ENCODE measurements at regions not wholly inside any gene's neighbourhood (a gene's known extent, or its start where the extent isn't known, plus 50 kb on each side); places are given as distances from the start of the nearest gene placed in this dataset.
"Not testable (repeated sequence)": the region's sequence is repeated elsewhere in the genome, so short reads cannot be mapped to it uniquely, and the experiment has no call there.

DNA sequence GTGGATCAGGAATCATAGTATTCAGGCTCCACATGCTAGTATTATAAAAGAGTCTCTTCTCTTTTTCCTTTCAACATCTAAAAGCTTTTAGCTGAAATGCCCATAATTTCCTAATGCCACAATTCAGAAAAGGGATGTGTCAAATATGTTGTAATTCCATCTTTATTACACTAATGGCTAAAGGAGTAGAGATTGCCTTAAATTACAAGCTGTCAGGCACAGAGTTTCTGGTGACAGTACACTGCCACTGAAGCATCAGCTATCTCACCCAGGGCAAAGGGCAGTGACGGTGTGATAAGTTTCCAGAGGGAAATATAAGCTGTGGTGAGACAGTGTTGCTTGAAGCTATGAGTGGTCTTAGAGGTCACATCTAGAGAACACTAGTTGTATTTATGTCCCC is 581.1 kb downstream of the KCNT2 start:
- Histone ChIP-seq H3K27ac (no peak overlapping the region), H3K4me2 (no peak overlapping the region), H3K4me3 (no peak overlapping the region), H3K9me3 (no peaks in the 10 kb centered on the region), H3K4me1 (no peaks in the 10 kb centered on the region)
- FAIRE-seq, result no peak
- DNase-seq (ENCODE audit: low read depth in 1 of 2, low spot score in 1 of 2), result no peak
- WGBS (ENCODE audit: missing lambda C conversion rate), result no CpG with 5 or more reads among the region's 1 CpG
- POLR2A ChIA-PET, result no interaction called here
- no peak for TF ChIP-seq CHD4 (IDR thresholded peaks at IDR 0.05; ENCODE audit: borderline replicate concordance)
- no peak for TF ChIP-seq KDM5A (IDR thresholded peaks at IDR 0.05)
- TF ChIP-seq RCOR1 (IDR thresholded peaks at IDR 0.05; ENCODE audit: low read depth, low read length), result no peak
- TF ChIP-seq RAD21 (conservative IDR thresholded peaks at IDR 0.05 in 1 of 2, IDR thresholded peaks at IDR 0.05 in 1 of 2), result no peak
- TF ChIP-seq, protein P1, sequence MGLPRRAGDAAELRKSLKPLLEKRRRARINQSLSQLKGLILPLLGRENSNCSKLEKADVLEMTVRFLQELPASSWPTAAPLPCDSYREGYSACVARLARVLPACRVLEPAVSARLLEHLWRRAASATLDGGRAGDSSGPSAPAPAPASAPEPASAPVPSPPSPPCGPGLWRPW (IDR thresholded peaks at IDR 0.05), result no peak
- no peak for TF ChIP-seq EP300 (IDR thresholded peaks at IDR 0.05)
- TF ChIP-seq, protein P2, sequence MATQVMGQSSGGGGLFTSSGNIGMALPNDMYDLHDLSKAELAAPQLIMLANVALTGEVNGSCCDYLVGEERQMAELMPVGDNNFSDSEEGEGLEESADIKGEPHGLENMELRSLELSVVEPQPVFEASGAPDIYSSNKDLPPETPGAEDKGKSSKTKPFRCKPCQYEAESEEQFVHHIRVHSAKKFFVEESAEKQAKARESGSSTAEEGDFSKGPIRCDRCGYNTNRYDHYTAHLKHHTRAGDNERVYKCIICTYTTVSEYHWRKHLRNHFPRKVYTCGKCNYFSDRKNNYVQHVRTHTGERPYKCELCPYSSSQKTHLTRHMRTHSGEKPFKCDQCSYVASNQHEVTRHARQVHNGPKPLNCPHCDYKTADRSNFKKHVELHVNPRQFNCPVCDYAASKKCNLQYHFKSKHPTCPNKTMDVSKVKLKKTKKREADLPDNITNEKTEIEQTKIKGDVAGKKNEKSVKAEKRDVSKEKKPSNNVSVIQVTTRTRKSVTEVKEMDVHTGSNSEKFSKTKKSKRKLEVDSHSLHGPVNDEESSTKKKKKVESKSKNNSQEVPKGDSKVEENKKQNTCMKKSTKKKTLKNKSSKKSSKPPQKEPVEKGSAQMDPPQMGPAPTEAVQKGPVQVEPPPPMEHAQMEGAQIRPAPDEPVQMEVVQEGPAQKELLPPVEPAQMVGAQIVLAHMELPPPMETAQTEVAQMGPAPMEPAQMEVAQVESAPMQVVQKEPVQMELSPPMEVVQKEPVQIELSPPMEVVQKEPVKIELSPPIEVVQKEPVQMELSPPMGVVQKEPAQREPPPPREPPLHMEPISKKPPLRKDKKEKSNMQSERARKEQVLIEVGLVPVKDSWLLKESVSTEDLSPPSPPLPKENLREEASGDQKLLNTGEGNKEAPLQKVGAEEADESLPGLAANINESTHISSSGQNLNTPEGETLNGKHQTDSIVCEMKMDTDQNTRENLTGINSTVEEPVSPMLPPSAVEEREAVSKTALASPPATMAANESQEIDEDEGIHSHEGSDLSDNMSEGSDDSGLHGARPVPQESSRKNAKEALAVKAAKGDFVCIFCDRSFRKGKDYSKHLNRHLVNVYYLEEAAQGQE (IDR thresholded peaks at IDR 0.05), result no peak
- no peak for TF ChIP-seq CHD2 (IDR thresholded peaks at IDR 0.05; ENCODE audit: low read length, partially characterized antibody)
- no peak for TF ChIP-seq EHF (CRISPR knock-in tag; IDR thresholded peaks at IDR 0.05)
- TF ChIP-seq TP53 (CRISPR knock-in tag; IDR thresholded peaks at IDR 0.05), result no peak
- no peak for TF ChIP-seq JUNB (IDR thresholded peaks at IDR 0.05)
- no peak for TF ChIP-seq RNF2 (IDR thresholded peaks at IDR 0.05; ENCODE audit: borderline replicate concordance, low read depth)
- no peak for TF ChIP-seq BHLHE40 (IDR thresholded peaks at IDR 0.05; ENCODE audit: low read depth, low read length)
- no peak for TF ChIP-seq SMC3 (IDR thresholded peaks at IDR 0.05)
- TF ChIP-seq CBX2 (IDR thresholded peaks at IDR 0.05; ENCODE audit: borderline replicate concordance, low read depth), result no peak
- ATAC-seq, result no peak
- CTCF ChIA-PET, result no interaction called here

DNA sequence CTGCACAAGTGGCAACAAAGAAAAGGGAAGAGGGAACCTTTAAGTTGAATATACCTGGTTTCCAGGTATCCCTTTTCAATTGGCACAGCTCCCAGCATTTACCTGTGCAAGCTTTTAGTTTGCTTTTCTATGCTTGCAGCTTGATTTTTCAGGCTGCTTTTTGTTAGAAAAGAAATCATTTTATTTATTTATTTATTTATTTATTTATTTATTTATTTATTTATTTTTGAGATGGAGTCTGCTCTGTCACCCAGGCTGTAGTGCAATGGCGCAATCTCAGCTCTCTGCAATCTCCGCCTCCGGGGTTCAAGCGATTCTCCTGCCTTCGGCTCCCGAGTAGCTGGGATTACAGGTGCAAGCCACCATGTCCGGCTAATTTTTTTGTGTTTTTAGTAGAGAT is 587.1 kb downstream of the KCNT2 start:
- CTCF ChIA-PET, result not testable (repeated sequence)

DNA sequence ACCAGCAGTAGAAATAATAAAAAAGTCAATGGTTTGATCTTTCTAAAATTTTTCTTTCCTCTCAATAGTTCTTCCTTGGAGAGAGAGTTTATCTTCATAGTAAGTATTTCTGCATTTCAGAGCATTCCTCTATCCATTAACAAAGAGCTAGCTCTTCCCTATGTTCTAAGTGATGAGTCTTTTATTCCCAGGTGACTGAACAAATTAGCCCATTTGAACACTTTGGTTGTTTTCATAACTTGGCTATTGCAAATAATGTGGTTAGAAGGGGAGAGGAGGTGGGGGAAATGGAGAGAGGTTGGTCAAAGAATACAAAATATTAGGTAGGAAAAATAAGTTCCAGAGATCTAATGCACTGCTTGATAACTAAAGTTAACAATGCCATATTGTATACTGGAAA is 598.9 kb downstream of the KCNT2 start:
- ChIA-PET POLR2A (no interaction called here), CTCF (interaction anchor here (0.6 to 1.9 kb wide), 3 partner anchors 16 to 346 kb away, joined by 3 to 4 read pairs (median 3); no protein-coding TSS in a partner anchor)
- ATAC-seq, result no peak
- DNase-seq (ENCODE audit: low read depth in 1 of 2, low spot score in 1 of 2), result no peak
- H3K4me1 ChIP-seq, result no peaks in the 10 kb centered on the region
- no peaks in the 10 kb centered on the region for H3K9me3 ChIP-seq
- no peak overlapping the region for H3K27ac ChIP-seq
- no peak overlapping the region for H3K4me3 ChIP-seq
- H3K4me2 ChIP-seq, result no peak overlapping the region
- FAIRE-seq, result no peak
- TF ChIP-seq, protein P3, sequence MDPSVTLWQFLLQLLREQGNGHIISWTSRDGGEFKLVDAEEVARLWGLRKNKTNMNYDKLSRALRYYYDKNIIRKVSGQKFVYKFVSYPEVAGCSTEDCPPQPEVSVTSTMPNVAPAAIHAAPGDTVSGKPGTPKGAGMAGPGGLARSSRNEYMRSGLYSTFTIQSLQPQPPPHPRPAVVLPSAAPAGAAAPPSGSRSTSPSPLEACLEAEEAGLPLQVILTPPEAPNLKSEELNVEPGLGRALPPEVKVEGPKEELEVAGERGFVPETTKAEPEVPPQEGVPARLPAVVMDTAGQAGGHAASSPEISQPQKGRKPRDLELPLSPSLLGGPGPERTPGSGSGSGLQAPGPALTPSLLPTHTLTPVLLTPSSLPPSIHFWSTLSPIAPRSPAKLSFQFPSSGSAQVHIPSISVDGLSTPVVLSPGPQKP (IDR thresholded peaks at IDR 0.05; ENCODE audit: low read depth, low read length), result no peak
- TF ChIP-seq PHF8 (IDR thresholded peaks at IDR 0.05; ENCODE audit: borderline replicate concordance, low read depth), result no peak
- TF ChIP-seq JUN (IDR thresholded peaks at IDR 0.05), result no peak
- TF ChIP-seq POLR2A (IDR thresholded peaks at IDR 0.05; ENCODE audit: low read length), result no peak
- TF ChIP-seq, protein P4, sequence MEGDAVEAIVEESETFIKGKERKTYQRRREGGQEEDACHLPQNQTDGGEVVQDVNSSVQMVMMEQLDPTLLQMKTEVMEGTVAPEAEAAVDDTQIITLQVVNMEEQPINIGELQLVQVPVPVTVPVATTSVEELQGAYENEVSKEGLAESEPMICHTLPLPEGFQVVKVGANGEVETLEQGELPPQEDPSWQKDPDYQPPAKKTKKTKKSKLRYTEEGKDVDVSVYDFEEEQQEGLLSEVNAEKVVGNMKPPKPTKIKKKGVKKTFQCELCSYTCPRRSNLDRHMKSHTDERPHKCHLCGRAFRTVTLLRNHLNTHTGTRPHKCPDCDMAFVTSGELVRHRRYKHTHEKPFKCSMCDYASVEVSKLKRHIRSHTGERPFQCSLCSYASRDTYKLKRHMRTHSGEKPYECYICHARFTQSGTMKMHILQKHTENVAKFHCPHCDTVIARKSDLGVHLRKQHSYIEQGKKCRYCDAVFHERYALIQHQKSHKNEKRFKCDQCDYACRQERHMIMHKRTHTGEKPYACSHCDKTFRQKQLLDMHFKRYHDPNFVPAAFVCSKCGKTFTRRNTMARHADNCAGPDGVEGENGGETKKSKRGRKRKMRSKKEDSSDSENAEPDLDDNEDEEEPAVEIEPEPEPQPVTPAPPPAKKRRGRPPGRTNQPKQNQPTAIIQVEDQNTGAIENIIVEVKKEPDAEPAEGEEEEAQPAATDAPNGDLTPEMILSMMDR (IDR thresholded peaks at IDR 0.05), result no peak
- TF ChIP-seq, protein P1 (IDR thresholded peaks at IDR 0.05), result no peak
- TF ChIP-seq JUNB (IDR thresholded peaks at IDR 0.05), result no peak
- no peak for TF ChIP-seq FOSL2 (IDR thresholded peaks at IDR 0.05)
- TF ChIP-seq FOSL2 (CRISPR knock-in tag; IDR thresholded peaks at IDR 0.05), result no peak
- TF ChIP-seq MYC (IDR thresholded peaks at IDR 0.05; ENCODE audit: borderline replicate concordance, low read length), result no peak
- TF ChIP-seq, protein P5, sequence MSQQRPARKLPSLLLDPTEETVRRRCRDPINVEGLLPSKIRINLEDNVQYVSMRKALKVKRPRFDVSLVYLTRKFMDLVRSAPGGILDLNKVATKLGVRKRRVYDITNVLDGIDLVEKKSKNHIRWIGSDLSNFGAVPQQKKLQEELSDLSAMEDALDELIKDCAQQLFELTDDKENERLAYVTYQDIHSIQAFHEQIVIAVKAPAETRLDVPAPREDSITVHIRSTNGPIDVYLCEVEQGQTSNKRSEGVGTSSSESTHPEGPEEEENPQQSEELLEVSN (IDR thresholded peaks at IDR 0.05; ENCODE audit: borderline replicate concordance, low read depth), result no peak
- no peak for TF ChIP-seq ZSCAN20 (CRISPR knock-in tag; IDR thresholded peaks at IDR 0.05)
- TF ChIP-seq EHF (CRISPR knock-in tag; IDR thresholded peaks at IDR 0.05), result no peak
- TF ChIP-seq ZFP36 (IDR thresholded peaks at IDR 0.05; ENCODE audit: borderline replicate concordance, partially characterized antibody), result no peak
- TF ChIP-seq NPAS2 (CRISPR knock-in tag; IDR thresholded peaks at IDR 0.05; ENCODE audit: borderline replicate concordance), result no peak
- TF ChIP-seq CEBPB (IDR thresholded peaks at IDR 0.05), result no peak
- no peak for TF ChIP-seq ZC3H11A (IDR thresholded peaks at IDR 0.05)

More for the DNA sequence above, 587.1 kb downstream of the KCNT2 start:
- H3K4me1 ChIP-seq; ATAC-seq; H3K4me2 ChIP-seq; H3K9me3 ChIP-seq; POLR2A ChIA-PET; DNase-seq (ENCODE audit: low read depth in 1 of 2, low spot score in 1 of 2); H3K4me3 ChIP-seq; FAIRE-seq; H3K27ac ChIP-seq: not testable (repeated sequence)
- WGBS (ENCODE audit: missing lambda C conversion rate), result 91% methylated on average over 7 of the region's 7 CpGs
- peak; percentile 58 for TF ChIP-seq ZC3H11A (IDR thresholded peaks at IDR 0.05)

Measured in A549 (cell line).